ENCODE measurements at regions not wholly inside any gene's neighbourhood (a gene's known extent, or its start where the extent isn't known, plus 50 kb on each side); places are given as distances from the start of the nearest gene placed in this dataset.

- DNase-seq (ENCODE audit: extremely low spot score) = no peak
- ChIA-PET CTCF (no interaction called here), POLR2A (no interaction called here)
- TF ChIP-seq CTCF (IDR thresholded peaks at IDR 0.05; ENCODE audit: control extremely low read depth, extremely low read depth, low read depth, missing control alignments) = no peak
These were observed 124.2 kb downstream of the TMEM161B start for GRCh38 chr5:88144219-88145001.

GRCh38 chr5:88143693-88144218 is 124.9 kb downstream of the TMEM161B start:
- ChIA-PET POLR2A (no interaction called here), CTCF (interaction anchor here (1.2 kb wide), 1 partner anchor 548 kb away, joined by 3 read pairs; no protein-coding TSS in a partner anchor)
- peak; percentile 4 for DNase-seq (ENCODE audit: extremely low spot score)
- no peak for TF ChIP-seq CTCF (IDR thresholded peaks at IDR 0.05; ENCODE audit: control extremely low read depth, extremely low read depth, low read depth, missing control alignments)

GRCh38 chr5:88142886-88143692 is 125.6 kb downstream of the TMEM161B start:
- ChIA-PET CTCF (interaction anchor here (1.2 kb wide), 1 partner anchor 549 kb away, joined by 3 read pairs; no protein-coding TSS in a partner anchor), POLR2A (no interaction called here)
- peak; percentile 6 for DNase-seq (ENCODE audit: extremely low spot score)
- TF ChIP-seq CTCF (IDR thresholded peaks at IDR 0.05; ENCODE audit: control extremely low read depth, extremely low read depth, low read depth, missing control alignments) = no peak

- DNase-seq (ENCODE audit: extremely low spot score) = peak; percentile 13
- ChIA-PET CTCF (interaction anchor here (1.2 kb wide), 1 partner anchor 549 kb away, joined by 3 read pairs; no protein-coding TSS in a partner anchor), POLR2A (no interaction called here)
- TF ChIP-seq CTCF (IDR thresholded peaks at IDR 0.05; ENCODE audit: control extremely low read depth, extremely low read depth, low read depth, missing control alignments) = no peak
These were observed 126.1 kb downstream of the TMEM161B start for GRCh38 chr5:88142636-88142885.

GRCh38 chr5:88140856-88141752 is 127.5 kb downstream of the TMEM161B start:
- peak; percentile 89 for DNase-seq (ENCODE audit: extremely low spot score)
- POLR2A ChIA-PET = no interaction called here
- TF ChIP-seq CTCF (IDR thresholded peaks at IDR 0.05; ENCODE audit: control extremely low read depth, extremely low read depth, low read depth, missing control alignments) = peak; percentile 81
- CTCF ChIA-PET = interaction anchor here (0.7 to 1.1 kb wide), 5 partner anchors 14 to 561 kb away, joined by 3 to 6 read pairs (median 3); no protein-coding TSS in a partner anchor

All from GM10248 (cell line).